Stimulated activated CD4-positive, alpha-beta T cell treated with anti-CD3 and anti-CD28 coated beads, Interleukin-1b, Interleukin-23, amount 100 ng/mL, for 24 hours (primary cell): ENCODE measurements at regions not wholly inside any gene's neighbourhood (a gene's known extent, or its start where the extent isn't known, plus 50 kb on each side); places are given as distances from the start of the nearest gene placed in this dataset.
"Not testable (repeated sequence)": the region's sequence is repeated elsewhere in the genome, so short reads cannot be mapped to it uniquely, and the experiment has no call there.

Source experiments
- DNase-seq, 4 experiments: peaks; one replicate each; pipeline ENCODE4 v3.0.0-alpha.2; 2020; ENCODE audit warnings: low read depth in 4 of 4, low spot score in 1 of 4

DNA sequence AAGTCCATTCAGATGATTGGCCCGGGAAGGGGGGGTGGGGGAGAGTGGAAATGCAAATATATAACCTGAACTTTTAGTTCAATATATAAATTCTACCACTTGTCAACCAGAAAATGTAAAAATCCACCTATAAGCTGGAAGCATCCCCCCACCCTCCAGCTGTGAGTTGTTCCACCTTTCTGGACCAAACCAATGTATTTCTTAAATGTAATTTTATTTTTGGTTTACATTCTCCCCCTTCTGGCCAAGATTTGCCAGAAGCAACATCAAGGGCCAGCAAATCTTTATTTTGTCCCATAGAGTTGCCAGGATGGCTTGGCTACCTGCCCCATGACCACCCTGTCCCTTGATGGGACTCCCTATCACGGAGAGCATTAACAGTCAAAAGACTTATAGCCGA lies 545.7 kb downstream of the TBL1XR1 start:
- no peak for DNase-seq

DNA sequence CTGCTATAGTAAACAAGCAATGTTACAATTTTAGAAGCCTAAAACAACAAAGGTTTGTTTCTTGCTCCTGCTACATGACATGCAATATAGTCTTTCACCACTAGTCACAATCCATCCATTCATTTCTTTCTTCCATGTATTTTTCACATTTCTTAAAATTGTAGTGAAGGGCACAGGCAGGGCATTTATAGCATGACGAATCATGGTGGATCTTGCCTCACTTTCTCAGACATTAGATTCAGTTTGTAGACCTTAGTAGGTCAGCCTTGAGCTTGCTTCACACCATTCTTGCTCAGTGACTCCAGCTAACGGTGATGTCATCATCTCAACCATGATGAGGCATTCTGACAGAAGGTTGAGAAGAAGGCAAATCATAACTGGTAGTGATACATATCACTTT lies 546.8 kb downstream of the TBL1XR1 start:
- no peak for DNase-seq

DNA sequence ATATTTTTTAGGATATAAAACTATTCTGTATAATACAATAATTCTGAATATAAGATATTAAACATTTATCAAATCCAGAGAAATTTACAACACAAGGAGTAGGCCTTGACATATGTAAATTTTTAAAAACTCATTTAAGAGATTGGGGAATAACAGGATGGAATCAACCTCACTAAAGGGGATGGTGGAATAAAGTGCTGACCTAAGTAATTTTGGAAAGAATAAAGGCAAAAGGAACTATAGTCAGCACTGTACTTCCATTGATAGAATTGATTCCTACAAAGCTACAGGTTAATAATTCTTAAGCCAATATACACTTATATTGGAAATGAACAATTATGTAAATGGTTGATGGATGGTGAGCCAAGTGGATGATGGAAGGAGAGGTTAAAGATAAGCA lies 549.3 kb downstream of the TBL1XR1 start:
- DNase-seq, result no peak

- no peak for DNase-seq
These were observed 563.8 kb downstream of the TBL1XR1 start for GRCh38 chr3:176633511-176633910.

DNA sequence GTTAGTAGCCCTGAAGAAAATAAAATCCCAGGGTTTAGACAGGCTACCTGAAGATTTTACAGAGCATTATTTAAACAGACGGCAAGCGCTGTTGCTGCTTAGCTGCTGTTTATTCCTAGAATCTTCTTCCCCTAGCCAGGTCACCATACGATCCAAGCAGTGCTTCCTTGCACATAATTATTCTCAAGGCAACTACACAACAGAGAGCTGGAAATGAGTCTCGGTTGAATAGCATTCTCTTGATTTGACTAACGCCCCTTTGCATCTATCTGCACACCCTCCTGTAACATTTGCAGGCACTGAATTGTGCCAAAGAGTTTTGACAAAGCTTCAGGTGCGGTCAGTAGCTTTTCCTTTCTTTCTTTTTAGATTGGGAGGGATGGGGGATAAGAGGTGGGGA lies 564.4 kb downstream of the TBL1XR1 start:
- no peak for DNase-seq

DNA sequence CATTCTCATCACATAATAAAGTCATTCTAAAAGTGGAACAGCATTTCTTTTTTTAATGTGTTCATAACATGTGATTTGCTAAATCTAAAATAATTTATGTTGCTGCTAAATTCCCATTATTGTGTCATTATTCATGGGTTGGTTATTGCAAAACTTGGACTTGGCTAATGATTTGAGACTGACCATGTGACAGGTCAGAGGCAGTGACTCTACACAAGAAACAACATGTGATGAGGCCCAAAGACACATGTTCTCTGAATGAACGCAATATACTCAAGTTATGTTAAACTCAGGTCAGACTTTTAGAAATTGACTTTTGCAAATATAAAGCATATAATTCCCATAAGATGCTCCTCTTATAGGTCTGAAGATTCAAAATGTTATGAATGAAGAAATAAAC lies 566.1 kb downstream of the TBL1XR1 start:
- no peak for DNase-seq

DNA sequence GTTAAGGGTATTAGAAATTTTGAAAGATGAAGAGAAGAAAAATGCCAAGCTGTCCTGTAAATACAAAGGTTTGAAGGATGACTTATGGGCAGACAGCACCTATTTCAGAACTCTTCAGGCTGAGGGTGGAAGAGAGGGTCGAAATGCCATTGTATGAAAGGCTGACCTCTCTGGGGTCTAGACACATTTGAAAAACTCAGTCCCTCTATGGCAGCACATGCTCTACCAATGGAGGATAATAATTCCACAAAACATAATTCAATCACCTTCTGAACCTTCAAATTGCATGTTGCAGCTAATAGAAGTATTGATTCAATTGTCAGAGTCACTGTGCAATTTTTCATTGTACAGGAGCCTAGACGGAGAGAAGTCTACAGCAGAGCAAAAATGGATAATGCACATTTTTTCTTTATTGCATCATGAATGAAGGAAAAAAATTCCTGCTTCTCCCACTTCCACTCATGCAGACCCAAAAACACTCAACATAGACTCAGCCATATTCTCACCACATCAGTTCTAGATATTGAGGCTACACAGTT lies 569.1 kb downstream of the TBL1XR1 start:
- DNase-seq, result no peak

DNA sequence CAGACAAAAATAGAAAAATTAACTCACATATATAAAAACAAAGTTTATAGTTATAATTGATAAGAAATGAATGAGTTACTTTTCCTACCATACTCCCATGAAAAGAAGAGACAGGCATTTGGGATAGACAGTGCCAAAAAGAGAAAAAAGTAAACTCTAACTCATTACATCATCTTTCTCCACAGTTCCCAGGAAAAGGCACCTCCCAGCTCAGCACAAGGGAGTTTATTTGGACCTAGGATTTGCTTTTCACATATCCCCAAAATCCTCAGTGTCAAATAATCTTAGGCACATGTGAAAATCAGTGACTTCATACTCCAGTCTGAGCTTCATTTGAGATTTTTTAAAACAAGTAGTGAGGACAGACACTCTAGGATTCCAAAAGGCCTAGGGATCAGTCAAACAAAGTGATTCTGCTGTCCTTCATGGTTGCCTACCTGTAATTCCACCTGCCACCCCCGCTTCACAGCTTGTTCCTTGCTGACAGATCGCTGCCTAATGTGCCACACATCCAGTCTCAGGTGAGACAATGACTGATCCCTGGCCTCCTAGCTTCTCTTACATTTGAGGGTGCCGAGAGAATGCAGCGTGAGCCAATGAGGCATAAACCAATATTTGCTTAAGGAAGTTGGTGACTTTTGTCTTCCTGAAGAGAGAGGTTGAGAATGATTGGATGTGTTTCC lies 573.7 kb downstream of the TBL1XR1 start:
- DNase-seq, result no peak

- no peak for DNase-seq
These were observed 577.4 kb downstream of the TBL1XR1 start for GRCh38 chr3:176619833-176620232.

DNA sequence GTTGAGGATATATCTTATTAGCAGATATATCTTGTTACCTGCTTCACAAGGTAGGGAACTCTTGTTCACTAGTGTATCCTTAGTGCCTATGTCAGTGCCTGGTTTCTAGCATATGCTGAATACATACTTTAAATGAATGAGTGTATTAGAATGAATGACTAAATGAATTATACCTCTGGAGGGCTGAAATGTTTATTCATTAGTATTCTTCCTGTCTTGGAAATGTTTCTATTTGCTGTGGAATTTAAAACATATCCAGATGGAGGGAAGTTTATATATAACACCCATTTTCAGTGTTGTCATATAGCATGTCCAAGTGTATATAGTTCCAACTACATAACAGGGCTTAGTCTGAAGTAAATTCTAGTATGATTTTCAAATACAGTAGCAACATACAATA lies 581.5 kb downstream of the TBL1XR1 start:
- DNase-seq, result no peak

DNA sequence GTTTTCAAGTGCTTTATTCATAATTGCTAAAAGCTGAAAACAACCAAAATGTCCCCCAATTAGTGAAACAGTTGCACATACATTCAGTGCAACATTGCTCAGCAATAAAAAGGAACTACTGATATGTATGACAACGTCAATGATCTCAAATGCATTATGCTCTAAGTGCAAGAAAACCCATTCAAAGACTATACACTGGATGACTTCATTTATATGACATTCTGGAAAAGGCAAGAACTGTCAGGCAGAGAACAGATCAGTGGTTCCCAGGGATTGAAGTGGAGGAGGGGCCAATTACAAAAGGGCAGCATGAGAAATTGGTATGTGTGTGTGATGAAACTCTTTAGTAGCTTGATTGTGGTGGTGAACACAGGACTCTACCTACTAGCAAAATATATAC lies 585.6 kb downstream of the TBL1XR1 start:
- no peak for DNase-seq

GRCh38 chr3:176609361-176609760 lies 587.9 kb downstream of the TBL1XR1 start:
- DNase-seq, result no peak

- not testable (repeated sequence) for DNase-seq
These were observed 591.7 kb downstream of the TBL1XR1 start for GRCh38 chr3:176605553-176605952.

- DNase-seq, result no peak
These were observed 602.0 kb downstream of the TBL1XR1 start for GRCh38 chr3:176595307-176595706.

- DNase-seq, result no peak
These were observed 606.6 kb downstream of the TBL1XR1 start for GRCh38 chr3:176590722-176591121.

GRCh38 chr3:176587089-176587488 lies 610.2 kb downstream of the TBL1XR1 start:
- DNase-seq, result no peak

GRCh38 chr3:176584413-176585176 lies 612.7 kb downstream of the TBL1XR1 start:
- DNase-seq, result no peak

GRCh38 chr3:176583956-176584355 lies 613.3 kb downstream of the TBL1XR1 start:
- DNase-seq, result no peak

GRCh38 chr3:176581589-176581988 lies 615.7 kb downstream of the TBL1XR1 start:
- DNase-seq, result no peak

GRCh38 chr3:176579711-176580185 lies 617.5 kb downstream of the TBL1XR1 start:
- DNase-seq, result no peak

DNA sequence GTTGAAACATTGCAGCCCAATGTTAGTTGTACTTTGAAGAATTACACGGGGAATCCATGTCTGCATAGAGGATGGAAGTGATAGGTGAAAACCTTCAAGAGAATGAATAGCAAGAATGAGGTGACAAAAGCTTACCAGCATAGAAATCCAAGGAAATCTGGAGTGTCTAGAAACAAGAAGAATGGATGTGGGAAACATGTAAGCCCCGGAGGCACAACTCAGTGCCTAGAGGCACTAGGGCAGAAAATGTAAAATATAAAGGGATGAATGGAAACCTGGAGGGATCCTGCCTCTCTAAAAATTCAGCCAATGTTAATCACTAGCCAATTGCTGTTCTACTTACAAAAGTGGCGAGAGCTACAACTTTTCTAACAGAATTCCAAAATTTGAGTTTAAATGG lies 619.0 kb downstream of the TBL1XR1 start:
- no peak for DNase-seq

DNA sequence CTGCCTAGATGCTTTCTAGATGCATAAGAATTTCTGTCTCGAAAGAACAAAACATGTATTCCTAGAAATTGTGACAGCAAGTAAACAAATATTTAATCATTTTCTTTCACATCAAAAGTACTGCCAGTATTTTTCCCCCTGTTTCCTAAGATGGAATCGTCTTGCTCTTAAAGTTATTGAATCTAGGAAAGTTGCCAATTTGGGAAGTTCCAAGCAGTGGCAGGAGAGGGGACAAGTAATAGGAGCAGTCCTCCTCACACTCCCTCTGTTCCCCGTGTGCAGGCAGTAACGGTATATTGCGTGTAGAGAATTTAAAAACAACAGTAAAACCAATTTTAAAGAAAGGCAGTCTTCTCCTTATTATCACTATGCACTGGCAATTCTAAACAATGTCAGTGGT lies 619.8 kb downstream of the TBL1XR1 start:
- DNase-seq, result no peak
